Right ventricle myocardium inferior (tissue), 1 donor: ENCODE measurements at regions not wholly inside any gene's neighbourhood (a gene's known extent, or its start where the extent isn't known, plus 50 kb on each side); places are given as distances from the start of the nearest gene placed in this dataset.
"Not testable (repeated sequence)": the region's sequence is repeated elsewhere in the genome, so short reads cannot be mapped to it uniquely, and the experiment has no call there.

Experiments
- ATAC-seq: fragments of 200-7000 bp; cut with Tn5 transposase; one replicate; pipeline ENCODE4 v1.9.1; 2020; ENCODE audit warnings: mild to moderate bottlenecking, moderate library complexity
- DNase-seq: peaks from one replicate; pipeline ENCODE4 v3.0.0; 2021; ENCODE audit errors: missing footprints
- intact Hi-C: fragments of 100-400 bp; cut with DNase I; formaldehyde crosslinking; loops from one replicate; pipeline ENCODE4 v1.11.0; 2022
- donor health status: DM: no; HTN: yes; CAD: no; lungs with severe emphysema.

DNA sequence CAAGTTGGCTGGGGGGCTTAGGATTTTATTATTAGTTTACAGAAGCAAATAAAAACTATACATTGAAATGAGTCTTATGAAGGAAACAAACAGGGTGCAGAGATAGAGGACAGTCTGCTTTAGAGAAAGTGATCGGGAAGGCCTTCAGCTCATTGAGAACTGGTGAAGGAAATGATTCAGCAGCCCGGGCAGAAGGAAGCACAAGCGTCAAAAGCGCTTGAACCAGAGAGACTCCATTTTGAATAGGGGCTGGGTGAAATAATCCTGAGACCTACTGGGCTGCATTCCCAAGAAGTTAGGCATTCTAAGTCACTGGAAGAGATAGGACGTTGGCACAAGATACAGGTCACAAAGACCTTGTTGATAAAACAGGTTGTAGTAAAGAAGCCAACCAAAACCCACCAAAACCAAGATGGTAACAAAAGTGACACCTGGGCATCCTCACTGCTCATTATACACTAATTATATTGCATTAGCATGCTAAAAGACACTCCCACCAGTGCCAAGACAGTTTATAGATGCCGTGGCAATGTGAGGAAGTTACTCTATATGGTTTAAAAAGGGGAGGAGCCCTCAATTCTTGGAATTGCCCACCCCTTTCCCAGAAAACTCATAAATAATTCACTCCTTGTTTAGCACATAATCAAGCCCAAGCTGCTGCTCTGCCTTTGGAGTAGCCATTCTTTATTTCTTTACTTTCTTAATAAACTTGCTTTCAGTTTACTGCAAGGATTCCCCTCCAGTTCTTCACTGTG, 83.1 kb upstream of the MPP7 start:
- intact Hi-C loops: no loop called here
- ATAC-seq (no peak), DNase-seq (no peak)

- no peak for ATAC-seq
- intact Hi-C loops: no loop called here
- no peak for DNase-seq
Measured at GRCh38 chr10:28386503-28386868, 83.6 kb upstream of the MPP7 start.

- DNase-seq (no peak), ATAC-seq (no peak)
- intact Hi-C loops: no loop called here
Measured at GRCh38 chr10:28387140-28387539, 84.3 kb upstream of the MPP7 start.

GRCh38 chr10:28391283-28391682, 88.4 kb upstream of the MPP7 start:
- no peak for ATAC-seq
- no peak for DNase-seq
- intact Hi-C loops: no loop called here

DNA sequence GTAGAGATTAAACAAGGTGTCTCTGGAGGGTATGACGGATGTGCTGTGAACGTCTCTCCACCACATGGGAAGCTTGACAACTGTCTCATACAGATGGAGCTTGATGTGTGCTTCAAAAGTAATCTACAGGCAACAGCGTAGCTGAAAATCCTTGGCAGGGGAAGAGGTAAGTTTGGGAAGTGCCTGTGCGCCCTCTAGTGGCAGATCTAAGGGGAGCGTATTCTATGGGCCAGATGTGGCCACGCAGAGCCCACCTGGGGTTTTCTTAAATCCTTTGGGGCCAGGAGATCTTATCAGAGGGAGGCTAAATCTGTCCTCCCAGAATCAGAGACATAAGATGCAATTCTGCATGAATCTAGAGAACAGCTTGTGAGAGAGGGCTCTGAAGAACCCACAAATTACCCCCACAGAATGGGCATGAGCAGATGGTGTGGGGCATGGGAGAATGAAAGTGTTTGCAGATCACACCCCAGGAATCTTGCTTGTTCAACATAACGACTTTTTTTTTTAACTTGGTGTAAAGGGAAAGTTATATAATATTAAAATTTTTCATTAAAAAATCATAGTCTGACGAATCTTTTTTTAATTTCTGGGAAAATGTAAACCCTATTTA, 91.2 kb upstream of the MPP7 start:
- ATAC-seq (peak; percentile 81), DNase-seq (peak; percentile 76)
- intact Hi-C loops: no loop called here

DNA sequence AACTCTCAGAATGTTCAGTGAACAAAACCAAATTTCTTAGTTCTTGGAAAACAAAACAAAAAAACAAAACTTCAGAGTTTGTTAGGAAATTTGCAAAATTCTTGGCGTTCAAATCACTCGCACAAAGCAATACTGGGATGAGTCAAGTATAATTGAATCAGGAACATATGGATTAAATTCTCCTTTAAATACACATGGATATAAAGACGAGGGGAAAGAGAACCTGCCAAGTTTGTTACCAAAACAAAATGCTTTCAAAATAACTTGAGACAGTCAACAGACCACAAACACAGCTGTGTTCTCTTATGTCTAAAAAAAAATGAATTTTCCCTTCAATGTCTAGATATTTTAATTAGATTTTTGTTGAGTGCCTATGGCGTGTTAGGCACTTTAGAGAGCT, 93.5 kb upstream of the MPP7 start:
- no peak for ATAC-seq
- intact Hi-C loops: no loop called here
- DNase-seq: no peak

DNA sequence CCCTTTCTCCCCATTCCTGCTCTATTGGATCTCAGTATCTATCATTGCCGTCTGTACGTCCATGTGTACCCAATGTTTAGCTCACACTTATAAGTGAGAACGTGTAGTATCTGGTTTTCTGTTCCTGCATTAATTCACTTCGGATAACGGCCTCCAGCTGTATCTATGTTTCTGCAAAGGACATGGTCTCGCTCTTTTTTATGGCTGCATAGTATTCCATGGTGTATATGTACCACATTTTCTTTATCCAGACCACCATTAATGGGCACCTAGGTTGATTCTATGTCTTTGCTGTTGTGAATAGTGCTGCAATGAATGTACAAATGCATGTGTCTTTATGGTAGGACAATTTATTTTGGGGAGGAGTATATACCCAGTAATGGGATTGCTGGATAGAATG, 94.4 kb upstream of the MPP7 start:
- ATAC-seq (no peak), DNase-seq (no peak)
- intact Hi-C loops: no loop called here

DNA sequence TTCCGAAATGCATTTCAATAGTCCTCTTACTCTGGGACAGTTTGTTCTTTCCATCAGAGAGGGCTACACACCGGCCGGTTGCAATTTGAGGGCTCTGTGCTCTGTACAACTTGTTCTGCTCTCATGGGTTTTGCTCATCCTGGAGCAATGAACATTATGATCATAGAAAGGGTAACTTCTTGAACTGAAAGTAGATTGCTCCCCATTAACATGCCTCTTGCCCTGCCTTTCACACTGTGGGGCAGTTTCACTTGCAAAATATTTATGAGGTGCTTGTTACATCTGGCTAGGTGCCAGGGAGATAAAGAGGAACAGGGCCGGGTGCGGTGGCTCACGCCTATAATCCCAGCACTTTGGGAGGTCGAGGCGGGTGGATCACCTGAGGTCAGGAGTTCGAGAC, 97.3 kb upstream of the MPP7 start:
- ATAC-seq (no peak), DNase-seq (no peak)
- intact Hi-C loops: no loop called here

GRCh38 chr10:28400681-28401080, 97.8 kb upstream of the MPP7 start:
- DNase-seq (no peak), ATAC-seq (no peak)
- intact Hi-C loops: no loop called here

GRCh38 chr10:28402611-28403073, 99.8 kb upstream of the MPP7 start:
- ATAC-seq, DNase-seq, intact Hi-C loops: not testable (repeated sequence)

DNA sequence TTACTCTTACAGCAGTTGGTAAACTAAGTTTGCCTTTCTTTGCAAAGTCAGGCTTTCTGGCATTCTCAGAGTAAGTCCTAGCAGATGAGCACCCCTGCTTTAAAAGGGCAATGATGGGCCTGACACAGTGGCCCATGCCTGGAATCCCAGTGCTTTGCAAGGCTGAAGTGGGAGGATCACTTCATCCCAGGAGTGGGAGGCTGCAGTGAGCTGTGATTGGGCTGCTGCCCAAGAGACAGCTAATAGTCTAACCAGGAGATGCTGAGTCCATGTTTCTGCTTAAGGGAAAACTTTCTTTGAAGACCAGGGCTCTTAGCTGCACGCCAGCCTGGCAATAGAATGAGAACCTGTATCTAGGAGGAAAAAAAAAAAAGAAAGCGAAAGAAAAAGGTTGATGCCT, 100.2 kb upstream of the MPP7 start:
- DNase-seq: no peak
- ATAC-seq: no peak
- intact Hi-C loops: no loop called here

- DNase-seq (no peak), ATAC-seq (no peak)
- intact Hi-C loops: no loop called here
Measured at GRCh38 chr10:28408237-28408777, 105.4 kb upstream of the MPP7 start.

DNA sequence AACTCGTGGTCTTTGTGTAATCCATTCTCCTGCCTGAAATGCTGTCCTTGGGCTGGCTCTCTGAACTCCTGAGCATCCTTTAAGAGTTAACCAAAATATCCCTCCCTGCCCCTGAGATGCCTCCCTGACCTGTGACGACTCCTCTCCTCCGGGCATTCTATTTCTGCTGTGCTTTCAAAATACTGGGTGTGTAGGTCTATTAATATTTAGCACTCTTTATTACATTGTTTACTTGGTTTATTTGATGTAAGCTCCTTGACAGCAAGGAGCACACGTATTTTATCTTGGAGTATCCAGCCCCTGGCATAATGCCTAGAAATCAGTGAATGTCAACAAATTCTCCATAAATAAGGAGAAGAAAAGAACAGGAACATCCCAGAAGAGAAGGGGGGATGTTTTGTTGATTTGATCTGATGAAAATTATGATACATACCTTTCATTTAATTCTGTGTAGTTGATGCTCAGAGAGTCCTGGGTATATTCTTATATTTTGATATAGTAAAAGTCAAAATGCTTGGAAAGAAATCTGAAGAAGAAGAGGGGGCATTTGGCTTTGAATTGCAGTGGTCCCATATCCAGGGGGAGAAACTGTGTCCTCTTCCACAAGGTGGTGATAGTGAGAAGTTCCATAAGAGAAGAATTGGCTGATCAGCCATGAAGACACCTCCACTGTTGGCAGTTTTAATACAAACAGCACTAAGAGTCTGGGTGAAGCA, 107.7 kb upstream of the MPP7 start:
- no peak for ATAC-seq

GRCh38 chr10:28411136-28411460, 108.2 kb upstream of the MPP7 start:
- no peak for DNase-seq
- intact Hi-C loops: no loop called here
- ATAC-seq: no peak

More for the DNA sequence above, 107.7 kb upstream of the MPP7 start:
- intact Hi-C loops: no loop called here
- no peak for DNase-seq

- DNase-seq: no peak
- ATAC-seq: no peak
- intact Hi-C loops: no loop called here
Measured at GRCh38 chr10:28411648-28412047, 108.8 kb upstream of the MPP7 start.

GRCh38 chr10:28418069-28418468, 114.8 kb upstream of the WAC start:
- DNase-seq (no peak), ATAC-seq (no peak)
- intact Hi-C loops: no loop called here

- ATAC-seq (no peak), DNase-seq (no peak)
- intact Hi-C loops: no loop called here
Measured at GRCh38 chr10:28425422-28425821, 107.5 kb upstream of the WAC start.

DNA sequence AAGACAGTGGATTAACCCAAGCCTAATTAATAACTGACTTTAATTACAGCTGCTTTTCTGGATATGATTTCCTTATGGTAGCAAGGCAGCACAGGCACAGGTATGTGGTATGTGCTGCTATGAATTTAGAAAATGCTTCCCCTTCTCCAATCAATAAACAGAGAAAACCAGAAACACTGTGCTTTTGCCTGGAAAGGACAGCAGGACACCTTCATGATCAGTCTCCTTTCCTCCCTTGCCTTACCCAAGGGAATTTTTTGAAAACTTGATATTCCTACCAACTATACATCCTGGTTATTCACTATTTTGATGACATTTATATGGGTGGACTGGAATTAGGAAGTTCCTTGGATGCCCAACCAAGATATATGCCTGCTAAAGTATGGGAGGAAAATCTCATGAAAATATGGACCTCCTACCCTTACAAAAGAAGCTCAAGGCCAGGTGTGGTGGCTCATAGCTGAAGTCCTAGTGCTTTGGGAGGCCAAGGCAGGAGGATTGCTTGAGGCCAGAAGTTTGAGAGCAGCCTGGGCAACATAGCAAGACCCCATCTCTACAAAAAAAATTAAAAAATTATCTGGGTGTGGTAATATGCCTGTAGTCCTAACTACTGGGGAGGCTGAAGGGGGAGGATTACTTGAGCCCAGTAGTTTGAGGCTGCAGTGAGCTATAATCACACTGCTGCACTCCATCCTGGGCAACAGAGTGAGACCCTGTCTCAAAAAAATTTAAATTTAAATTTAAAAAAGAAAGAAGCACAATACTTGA, 106.3 kb upstream of the WAC start:
- intact Hi-C loops: no loop called here
- no peak for ATAC-seq
- no peak for DNase-seq

- no peak for ATAC-seq
- DNase-seq: no peak
- intact Hi-C loops: no loop called here
Measured at GRCh38 chr10:28427376-28427775, 105.5 kb upstream of the WAC start.
